Sigmoid colon (tissue), 3 donors: ENCODE measurements at regions not wholly inside any gene's neighbourhood (a gene's known extent, or its start where the extent isn't known, plus 50 kb on each side); places are given as distances from the start of the nearest gene placed in this dataset.

Source experiments
- CTCF ChIP-seq, 4 experiments: fragments of 450-650 bp in 3 of 4; fragments of 200-600 bp in 1 of 4; IDR thresholded peaks; one replicate each; pipeline ENCODE4 v1.5.1; 2016 to 2019; ENCODE audit warnings: antibody characterized with exemption in 4 of 4, mild to moderate bottlenecking in 3 of 4, moderate library complexity in 2 of 4
- POLR2A ChIP-seq, 2 donors: fragments of 450-650 bp; IDR thresholded peaks; one replicate each; pipeline ENCODE4 v1.6.1; 2016; ENCODE audit warnings: antibody characterized with exemption in 2 of 2, mild to moderate bottlenecking in 2 of 2, moderate library complexity in 2 of 2

GRCh38 chr10:21347785-21348170 is 177.7 kb downstream of the SKIDA1 start:
- no peak for TF ChIP-seq CTCF (IDR thresholded peaks at IDR 0.05)
- TF ChIP-seq POLR2A (IDR thresholded peaks at IDR 0.05), result no peak
